Activated naive CD4-positive, alpha-beta T cell treated with anti-CD3 and anti-CD28 coated beads, Interleukin-2, amount 50 U/mL, for 72 hours (primary cell): ENCODE measurements at regions not wholly inside any gene's neighbourhood (a gene's known extent, or its start where the extent isn't known, plus 50 kb on each side); places are given as distances from the start of the nearest gene placed in this dataset.
A peak's percentile ranks its signal among the peaks of the same experiment; 100 is the strongest.

Source experiments
- ATAC-seq, 2 donors: fragments of 150-1000 bp; cut with Tn5 transposase; 2 replicates each; pipeline ENCODE4 v1.10.0; 2021; ENCODE audit warnings: mild to moderate bottlenecking in 2 of 2, moderate library complexity in 2 of 2
- DNase-seq, 2 donors: peaks; one replicate each; pipeline ENCODE4 v3.0.0; 2021 to 2022; ENCODE audit warnings: low spot score in 2 of 2
- H3K27ac Mint-ChIP-seq, 2 donors: one replicate each; pipeline ENCODE4 v1.8.0; 2022; ENCODE audit warnings: mild to moderate bottlenecking in 2 of 2, mixed read lengths in 2 of 2
- H3K36me3 Mint-ChIP-seq, 2 donors: one replicate each; pipeline ENCODE4 v1.8.0; 2022; ENCODE audit warnings: mixed read lengths in 2 of 2
- H3K9me3 Mint-ChIP-seq, 2 donors: one replicate each; pipeline ENCODE4 v1.8.0; 2022; ENCODE audit warnings: mixed read lengths in 2 of 2

DNA sequence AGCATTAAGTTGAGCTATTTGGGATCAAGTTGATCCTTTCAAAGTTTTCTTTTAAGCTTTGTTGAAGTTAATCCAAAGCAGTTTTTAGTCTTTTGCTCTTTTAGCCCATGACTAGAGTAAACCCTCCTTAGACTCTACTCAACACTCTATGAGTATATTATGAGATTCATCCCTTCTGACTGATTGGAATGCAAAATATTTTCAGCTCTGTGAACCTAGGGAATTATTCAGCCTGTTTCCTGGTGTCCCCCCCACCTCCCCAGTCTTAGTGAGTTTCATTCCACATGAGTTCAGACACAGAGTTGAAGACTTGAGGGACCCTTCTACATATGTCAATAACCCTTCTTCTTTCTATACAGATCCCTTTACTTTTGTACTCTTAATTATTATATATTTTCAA lies 413.7 kb downstream of the RFPL4B start:
- no peak for ATAC-seq
- no peak overlapping the region for H3K27ac Mint-ChIP-seq
- DNase-seq: no peak
- no peaks in the 10 kb centered on the region for H3K36me3 Mint-ChIP-seq
- peaks cover 1 to 3% of the 10 kb centered on the region in 2 donors for H3K9me3 Mint-ChIP-seq

DNA sequence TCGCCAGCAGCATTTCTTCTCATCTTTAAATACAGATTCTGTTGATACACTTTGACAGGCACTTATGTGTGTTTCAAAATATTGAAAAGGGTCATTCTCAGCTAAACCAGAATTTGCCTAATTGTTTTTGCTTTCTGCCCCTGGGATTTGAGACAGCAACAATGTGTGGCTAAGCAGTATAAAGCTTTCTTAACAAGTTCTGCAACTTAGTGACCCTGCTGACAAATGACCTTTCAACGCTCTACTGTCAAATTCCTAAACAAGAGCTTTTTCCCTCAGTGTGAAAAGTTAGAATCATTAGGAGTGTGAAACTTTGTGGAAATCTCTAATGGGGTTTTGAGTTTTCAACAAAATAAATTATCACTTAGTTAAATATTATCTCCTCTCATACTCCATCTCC lies 414.6 kb downstream of the RFPL4B start:
- ATAC-seq (no peak), DNase-seq (no peak)
- Mint-ChIP-seq H3K9me3 (peaks cover 3 to 6% of the 10 kb centered on the region in 2 donors), H3K27ac (no peak overlapping the region), H3K36me3 (no peaks in the 10 kb centered on the region)

GRCh38 chr6:112764377-112764776 lies 417.2 kb downstream of the RFPL4B start:
- Mint-ChIP-seq H3K36me3 (no peaks in the 10 kb centered on the region), H3K27ac (no peak overlapping the region), H3K9me3 (peaks cover 11 to 13% of the 10 kb centered on the region in 2 donors)
- DNase-seq (no peak), ATAC-seq (no peak)

DNA sequence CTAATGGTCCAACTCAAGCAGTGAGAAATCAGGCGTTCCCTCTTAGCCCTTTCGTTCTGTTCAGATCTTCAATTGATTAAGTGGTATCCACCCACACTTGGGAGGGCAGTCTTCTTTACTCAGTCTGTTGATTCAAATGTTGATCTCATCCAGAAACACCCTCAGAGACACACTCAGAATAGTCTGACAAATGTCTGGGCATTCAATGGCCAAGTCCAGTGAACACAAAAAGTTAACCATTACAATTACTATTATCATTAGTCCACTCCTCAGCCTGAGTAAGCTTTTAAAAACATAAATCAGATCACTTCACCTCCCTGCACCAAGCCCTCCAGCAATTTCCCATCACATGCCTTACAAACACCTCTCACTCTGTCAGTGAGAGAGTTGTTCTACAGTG lies 423.2 kb downstream of the RFPL4B start:
- ATAC-seq (no peak), DNase-seq (no peak)
- Mint-ChIP-seq H3K27ac (no peak overlapping the region), H3K9me3 (peaks cover 16 to 19% of the 10 kb centered on the region in 2 donors), H3K36me3 (no peaks in the 10 kb centered on the region)

DNA sequence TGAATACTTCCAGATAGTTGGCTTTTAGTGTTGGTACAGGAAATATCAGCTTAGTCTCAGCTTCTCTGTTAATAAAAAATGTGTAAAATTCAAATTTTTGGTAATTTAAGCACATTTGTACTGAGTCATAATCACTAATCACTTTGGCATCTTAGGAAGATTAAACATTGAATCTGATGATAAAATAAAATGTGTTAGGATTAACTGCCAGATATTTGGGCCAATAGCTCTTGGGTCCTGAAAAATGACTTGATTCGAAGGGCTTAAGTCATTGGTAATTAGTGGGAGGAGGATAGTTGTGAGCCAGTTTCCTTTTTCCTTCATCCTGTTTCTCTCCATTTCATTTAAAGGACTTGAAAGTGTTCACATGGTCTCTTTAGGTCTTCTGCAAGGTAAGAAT lies 426.1 kb downstream of the RFPL4B start:
- no peak for DNase-seq
- no peaks in the 10 kb centered on the region for H3K36me3 Mint-ChIP-seq
- no peak overlapping the region for H3K27ac Mint-ChIP-seq
- no peak for ATAC-seq
- peaks cover 8 to 17% of the 10 kb centered on the region in 2 donors for H3K9me3 Mint-ChIP-seq

GRCh38 chr6:112774319-112774718 lies 427.2 kb downstream of the RFPL4B start:
- DNase-seq: no peak
- Mint-ChIP-seq H3K36me3 (no peaks in the 10 kb centered on the region), H3K27ac (no peak overlapping the region), H3K9me3 (peaks cover 3 to 11% of the 10 kb centered on the region in 2 donors)
- ATAC-seq: no peak

DNA sequence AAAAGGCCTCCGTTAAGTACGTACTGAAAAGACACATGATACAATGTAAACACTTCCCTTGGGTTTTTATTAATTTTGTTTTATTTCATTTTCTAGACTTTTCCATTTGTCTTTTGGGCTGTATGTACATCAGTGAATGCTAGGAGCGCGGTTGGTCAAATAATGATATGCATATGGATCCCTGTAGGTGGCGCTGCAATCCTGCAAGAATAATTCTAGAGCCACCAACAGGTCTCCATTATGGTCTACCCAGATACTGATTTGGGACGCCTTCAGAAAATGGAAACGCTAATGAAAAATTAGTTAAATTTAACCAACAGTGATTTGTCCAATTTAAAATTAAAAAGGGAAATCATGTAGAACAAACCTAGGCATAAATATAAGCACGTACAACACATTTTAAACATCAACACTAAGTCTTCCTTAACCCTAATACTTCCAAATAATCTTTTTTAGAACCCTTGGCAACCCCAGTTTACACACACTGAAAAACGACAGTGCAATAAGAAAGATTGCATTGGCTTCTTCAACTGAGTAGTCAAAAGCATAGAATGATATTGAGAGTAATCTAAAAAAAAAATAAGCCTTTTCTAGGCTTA lies 433.5 kb downstream of the RFPL4B start:
- Mint-ChIP-seq H3K9me3 (no peaks in the 10 kb centered on the region), H3K36me3 (no peaks in the 10 kb centered on the region), H3K27ac (no peak overlapping the region)
- ATAC-seq (peak in 1 of 2 donors; percentile 48), DNase-seq (peak in 1 of 2 donors; percentile 33)

DNA sequence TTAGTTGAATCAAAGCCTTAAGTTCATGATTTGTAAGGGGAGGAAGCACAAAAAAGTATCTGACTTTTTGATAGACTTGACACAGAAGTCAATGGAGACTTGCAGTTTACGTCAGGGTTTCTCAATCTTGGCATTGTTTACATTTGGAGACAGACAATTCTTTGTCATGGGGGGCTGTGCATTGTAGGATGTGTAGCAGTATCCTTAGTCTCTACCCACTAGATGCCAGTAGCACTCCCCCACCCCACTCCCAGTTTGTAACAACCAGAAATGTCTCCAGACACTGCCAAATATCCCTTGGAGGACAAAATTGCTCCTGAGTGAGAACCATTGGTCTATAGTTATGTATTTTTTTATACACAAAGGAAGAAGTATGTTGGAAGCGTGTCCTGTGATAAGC lies 434.1 kb downstream of the RFPL4B start:
- Mint-ChIP-seq H3K9me3 (no peaks in the 10 kb centered on the region), H3K27ac (no peak overlapping the region), H3K36me3 (no peaks in the 10 kb centered on the region)
- DNase-seq (no peak), ATAC-seq (no peak)

- peaks cover 7 to 12% of the 10 kb centered on the region in 2 donors for H3K9me3 Mint-ChIP-seq
- no peak for ATAC-seq
- DNase-seq: no peak
- H3K27ac Mint-ChIP-seq: no peak overlapping the region
- no peaks in the 10 kb centered on the region for H3K36me3 Mint-ChIP-seq
Measured at GRCh38 chr6:112785408-112785807, 438.3 kb downstream of the RFPL4B start.

GRCh38 chr6:112786801-112787200 lies 439.7 kb downstream of the RFPL4B start:
- H3K36me3 Mint-ChIP-seq: no peaks in the 10 kb centered on the region
- peaks cover 7 to 12% of the 10 kb centered on the region in 2 donors for H3K9me3 Mint-ChIP-seq
- H3K27ac Mint-ChIP-seq: no peak overlapping the region
- DNase-seq (no peak), ATAC-seq (no peak)

- no peaks in the 10 kb centered on the region for H3K36me3 Mint-ChIP-seq
- DNase-seq (no peak), ATAC-seq (no peak)
- no peak overlapping the region for H3K27ac Mint-ChIP-seq
- peaks cover 7 to 12% of the 10 kb centered on the region in 2 donors for H3K9me3 Mint-ChIP-seq
Measured at GRCh38 chr6:112787371-112787770, 440.2 kb downstream of the RFPL4B start.

- Mint-ChIP-seq H3K36me3 (peaks cover 0 to 6% of the 10 kb centered on the region in 2 donors), H3K9me3 (peaks cover 22 to 38% of the 10 kb centered on the region in 2 donors), H3K27ac (no peak overlapping the region)
- DNase-seq: no peak
- no peak for ATAC-seq
Measured at GRCh38 chr6:112795316-112795715, 448.2 kb downstream of the RFPL4B start.

DNA sequence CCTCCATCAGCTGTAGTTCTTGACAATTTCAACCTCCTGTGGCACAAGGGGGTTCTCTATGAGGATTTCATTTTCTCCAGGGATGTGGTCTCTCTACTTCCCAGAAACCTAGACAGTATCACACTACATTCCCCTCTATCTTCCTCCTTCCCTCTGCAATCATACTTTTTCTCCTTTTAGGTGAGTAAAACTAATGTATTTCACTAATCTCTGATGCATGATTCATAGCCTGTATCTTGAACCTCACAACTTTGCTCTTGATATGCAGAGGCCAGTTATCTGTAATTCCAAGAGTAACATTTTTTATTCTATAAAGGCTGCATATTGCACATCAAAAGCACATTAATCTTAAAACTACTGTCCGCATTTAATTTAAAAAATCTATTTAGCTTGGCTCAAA lies 449.6 kb downstream of the RFPL4B start:
- peaks cover 0 to 6% of the 10 kb centered on the region in 2 donors for H3K36me3 Mint-ChIP-seq

GRCh38 chr6:112799889-112800288 lies 452.8 kb downstream of the RFPL4B start:
- no peak for ATAC-seq
- DNase-seq: no peak
- Mint-ChIP-seq H3K36me3 (no peaks in the 10 kb centered on the region), H3K27ac (no peak overlapping the region), H3K9me3 (peaks cover 11 to 26% of the 10 kb centered on the region in 2 donors)

More for the DNA sequence above, 449.6 kb downstream of the RFPL4B start:
- no peak for DNase-seq
- Mint-ChIP-seq H3K9me3 (peaks cover 22 to 39% of the 10 kb centered on the region in 2 donors), H3K27ac (no peak overlapping the region)
- ATAC-seq: no peak

GRCh38 chr6:112800439-112800838 lies 453.3 kb downstream of the RFPL4B start:
- H3K27ac Mint-ChIP-seq: no peak overlapping the region
- H3K9me3 Mint-ChIP-seq: peaks cover 11 to 26% of the 10 kb centered on the region in 2 donors
- DNase-seq (no peak), ATAC-seq (no peak)
- no peaks in the 10 kb centered on the region for H3K36me3 Mint-ChIP-seq

DNA sequence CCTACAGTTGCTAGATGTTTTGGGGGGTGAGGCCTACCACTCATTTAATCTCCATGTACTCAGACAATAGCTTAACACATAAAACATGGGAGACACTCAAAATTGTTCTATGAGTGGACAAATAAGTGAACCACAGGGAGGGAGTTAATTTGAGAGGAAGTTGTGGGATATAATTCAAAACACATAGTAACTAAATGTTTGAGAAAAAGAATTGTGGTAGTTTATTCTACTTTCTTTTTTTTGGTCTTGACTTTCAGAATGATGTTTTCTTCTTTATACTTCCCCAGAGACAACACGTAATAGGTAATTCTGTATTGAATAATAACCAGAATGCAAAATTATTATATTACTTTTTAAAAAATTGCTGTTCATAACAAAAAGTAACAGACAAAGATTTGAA lies 453.8 kb downstream of the RFPL4B start:
- Mint-ChIP-seq H3K9me3 (peaks cover 11 to 25% of the 10 kb centered on the region in 2 donors), H3K27ac (no peak overlapping the region), H3K36me3 (no peaks in the 10 kb centered on the region)
- ATAC-seq (no peak), DNase-seq (no peak)

GRCh38 chr6:112801468-112802080 lies 454.4 kb downstream of the RFPL4B start:
- H3K9me3 Mint-ChIP-seq: peaks cover 11 to 19% of the 10 kb centered on the region in 2 donors
- no peak overlapping the region for H3K27ac Mint-ChIP-seq
- DNase-seq (no peak), ATAC-seq (no peak)
- no peaks in the 10 kb centered on the region for H3K36me3 Mint-ChIP-seq

GRCh38 chr6:112802144-112802543 lies 455.0 kb downstream of the RFPL4B start:
- Mint-ChIP-seq H3K27ac (no peak overlapping the region), H3K9me3 (peaks cover 6 to 13% of the 10 kb centered on the region in 2 donors), H3K36me3 (no peaks in the 10 kb centered on the region)
- ATAC-seq: no peak
- DNase-seq: no peak
